C4-2B (cell line): ENCODE measurements at regions not wholly inside any gene's neighbourhood (a gene's known extent, or its start where the extent isn't known, plus 50 kb on each side); places are given as distances from the start of the nearest gene placed in this dataset.

Experiments
- ZFX ChIP-seq: fragments of 450-650 bp; IDR thresholded peaks from 2 replicates; pipeline ENCODE4 v1.6.1; 2017
- TF ChIP-seq, protein P1 (sequence below): fragments of 450-650 bp; conservative IDR thresholded peaks from 2 replicates; pipeline ENCODE4 v1.5.1; 2017; ENCODE audit warnings: mild to moderate bottlenecking

DNA sequence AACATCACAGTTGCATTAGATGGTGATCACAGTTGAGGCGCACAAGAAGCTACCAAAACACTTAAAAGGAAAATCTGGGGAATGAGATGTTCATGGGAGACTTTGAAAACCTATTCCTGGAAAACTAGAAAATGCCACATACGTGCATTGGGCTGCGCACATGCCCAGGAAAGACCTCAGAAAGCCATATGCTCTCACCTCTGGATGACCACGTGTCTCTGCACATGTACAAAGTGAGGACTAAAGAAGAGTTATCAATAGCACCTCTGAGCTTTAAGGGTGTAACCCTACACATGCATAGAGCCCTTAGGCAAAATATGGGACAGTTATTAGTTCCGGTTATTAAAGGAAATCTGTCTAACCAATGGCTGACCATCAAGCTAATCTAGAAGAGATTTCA, 77.7 kb downstream of the CRPPA start:
- TF ChIP-seq, protein P1, sequence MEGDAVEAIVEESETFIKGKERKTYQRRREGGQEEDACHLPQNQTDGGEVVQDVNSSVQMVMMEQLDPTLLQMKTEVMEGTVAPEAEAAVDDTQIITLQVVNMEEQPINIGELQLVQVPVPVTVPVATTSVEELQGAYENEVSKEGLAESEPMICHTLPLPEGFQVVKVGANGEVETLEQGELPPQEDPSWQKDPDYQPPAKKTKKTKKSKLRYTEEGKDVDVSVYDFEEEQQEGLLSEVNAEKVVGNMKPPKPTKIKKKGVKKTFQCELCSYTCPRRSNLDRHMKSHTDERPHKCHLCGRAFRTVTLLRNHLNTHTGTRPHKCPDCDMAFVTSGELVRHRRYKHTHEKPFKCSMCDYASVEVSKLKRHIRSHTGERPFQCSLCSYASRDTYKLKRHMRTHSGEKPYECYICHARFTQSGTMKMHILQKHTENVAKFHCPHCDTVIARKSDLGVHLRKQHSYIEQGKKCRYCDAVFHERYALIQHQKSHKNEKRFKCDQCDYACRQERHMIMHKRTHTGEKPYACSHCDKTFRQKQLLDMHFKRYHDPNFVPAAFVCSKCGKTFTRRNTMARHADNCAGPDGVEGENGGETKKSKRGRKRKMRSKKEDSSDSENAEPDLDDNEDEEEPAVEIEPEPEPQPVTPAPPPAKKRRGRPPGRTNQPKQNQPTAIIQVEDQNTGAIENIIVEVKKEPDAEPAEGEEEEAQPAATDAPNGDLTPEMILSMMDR, result no peak
- TF ChIP-seq ZFX, result no peak
